Neural progenitor cell (in vitro differentiated cells): ENCODE measurements at regions not wholly inside any gene's neighbourhood (a gene's known extent, or its start where the extent isn't known, plus 50 kb on each side); places are given as distances from the start of the nearest gene placed in this dataset.

Experiments used
- CTCF ChIP-seq: fragments of 200-600 bp; sonication (generic); IDR thresholded peaks from 2 replicates; pipeline ENCODE4 v1.5.1; 2017; ENCODE audit warnings: antibody characterized with exemption, mild to moderate bottlenecking
- EZH2 ChIP-seq: fragments of 200-600 bp; sonication (generic); IDR thresholded peaks from 2 replicates; pipeline ENCODE4 v1.6.1; 2017; ENCODE audit warnings: antibody characterized with exemption, mild to moderate bottlenecking, moderate library complexity
- EZH2phosphoT487 ChIP-seq: fragments of 200-600 bp; sonication (generic); IDR thresholded peaks from 2 replicates; pipeline ENCODE4 v1.6.1; 2017; ENCODE audit warnings: antibody characterized with exemption

GRCh38 chrX:40237731-40238178, 140.0 kb upstream of the BCOR start:
- no peak for TF ChIP-seq EZH2
- TF ChIP-seq CTCF, result no peak
- TF ChIP-seq EZH2phosphoT487, result no peak
